H1 (cell line): ENCODE measurements at regions not wholly inside any gene's neighbourhood (a gene's known extent, or its start where the extent isn't known, plus 50 kb on each side); places are given as distances from the start of the nearest gene placed in this dataset.

Source experiments
- ASH2L ChIP-seq: fragments of 200-600, 300-600 bp; sonication (generic); IDR thresholded peaks from one replicate; pipeline ENCODE4 v1.7.1; 2017; ENCODE audit warnings: low read length
- CEBPB ChIP-seq: IDR thresholded peaks from 2 replicates; pipeline ENCODE4 v1.6.1; 2012; ENCODE audit warnings: low read depth, low read length
- EP300 ChIP-seq, 2 experiments: IDR thresholded peaks; 1 replicate in 1 of 2; 2 replicates in 1 of 2; pipeline ENCODE4 v1.6.1; 2011 to 2012; ENCODE audit warnings: low read depth in 2 of 2, low read length in 2 of 2, mild to moderate bottlenecking in 2 of 2, borderline replicate concordance in 1 of 2, inconsistent platforms in 1 of 2, moderate library complexity in 1 of 2
- EZH2 ChIP-seq: fragments of 200-600 bp; sonication (generic); IDR thresholded peaks from 2 replicates; pipeline ENCODE4 v1.7.1; 2012; ENCODE audit warnings: low read depth, mild to moderate bottlenecking, moderate library complexity, low read length, inconsistent platforms; ENCODE audit not compliant: severe bottlenecking
- HDAC6 ChIP-seq: IDR thresholded peaks from one replicate; pipeline ENCODE4 v1.7.1; 2012; ENCODE audit warnings: low read depth, mild to moderate bottlenecking, inconsistent platforms, low read length, moderate library complexity
- NRF1 ChIP-seq: IDR thresholded peaks from 2 replicates; pipeline ENCODE4 v1.6.1; 2011; ENCODE audit warnings: mild to moderate bottlenecking, low read depth, low read length, improper control_type of control experiment
- RAD21 ChIP-seq, 2 experiments: IDR thresholded peaks in 1 of 2; conservative IDR thresholded peaks in 1 of 2; 2 replicates each; pipeline ENCODE4 v1.6.1; 2011; ENCODE audit warnings: low read depth in 2 of 2, low read length in 2 of 2, improper control_type of control experiment in 1 of 2, inconsistent platforms in 1 of 2, mild to moderate bottlenecking in 1 of 2, moderate library complexity in 1 of 2
- SP1 ChIP-seq: IDR thresholded peaks from 2 replicates; pipeline ENCODE4 v1.6.1; 2011; ENCODE audit warnings: low read depth, low read length
- TAF1 ChIP-seq: IDR thresholded peaks from 2 replicates; pipeline ENCODE4 v1.6.1; 2011; ENCODE audit warnings: mild to moderate bottlenecking, low read depth, low read length
- YY1 ChIP-seq: IDR thresholded peaks from 2 replicates; pipeline ENCODE4 v1.6.1; 2011; ENCODE audit warnings: low read depth, mild to moderate bottlenecking, low read length
- TF ChIP-seq, protein P1 (sequence below), 3 experiments: IDR thresholded peaks; 1 replicate in 2 of 3; 2 replicates in 1 of 3; pipeline versions ENCODE4 v1.5.1 to v1.6.1; 2011; ENCODE audit warnings: low read length in 3 of 3, mild to moderate bottlenecking in 3 of 3, inconsistent platforms in 2 of 3, low read depth in 1 of 3, moderate library complexity in 1 of 3; ENCODE audit not compliant: insufficient read depth in 1 of 3; ENCODE audit errors: control extremely low read depth in 1 of 3
- TF ChIP-seq, protein P2 (sequence below): IDR thresholded peaks from 2 replicates; pipeline ENCODE4 v1.6.1; 2011; ENCODE audit warnings: low read depth, mild to moderate bottlenecking, low read length; ENCODE audit not compliant: insufficient read depth

DNA sequence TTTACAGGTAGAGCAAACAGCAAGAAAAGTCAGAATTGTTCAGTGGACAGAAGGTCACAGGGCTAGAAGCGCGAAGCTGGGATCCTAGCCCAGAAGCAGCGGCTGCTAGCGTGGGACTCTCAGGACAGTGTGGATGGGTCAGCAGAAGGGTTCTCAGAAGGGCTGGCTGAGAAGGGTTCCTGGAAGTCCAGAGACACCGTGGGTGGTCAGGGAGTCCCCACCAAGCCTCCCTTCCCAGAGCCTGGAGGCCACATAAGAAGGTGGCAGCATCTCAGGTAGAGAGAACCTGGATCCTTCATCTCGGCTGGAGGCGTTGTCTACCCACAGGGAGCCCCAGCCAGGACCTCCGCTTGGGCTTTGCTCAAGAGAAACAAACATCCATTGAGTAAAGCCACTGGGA is 696.3 kb downstream of the PTPRU start:
- TF ChIP-seq, protein P1, sequence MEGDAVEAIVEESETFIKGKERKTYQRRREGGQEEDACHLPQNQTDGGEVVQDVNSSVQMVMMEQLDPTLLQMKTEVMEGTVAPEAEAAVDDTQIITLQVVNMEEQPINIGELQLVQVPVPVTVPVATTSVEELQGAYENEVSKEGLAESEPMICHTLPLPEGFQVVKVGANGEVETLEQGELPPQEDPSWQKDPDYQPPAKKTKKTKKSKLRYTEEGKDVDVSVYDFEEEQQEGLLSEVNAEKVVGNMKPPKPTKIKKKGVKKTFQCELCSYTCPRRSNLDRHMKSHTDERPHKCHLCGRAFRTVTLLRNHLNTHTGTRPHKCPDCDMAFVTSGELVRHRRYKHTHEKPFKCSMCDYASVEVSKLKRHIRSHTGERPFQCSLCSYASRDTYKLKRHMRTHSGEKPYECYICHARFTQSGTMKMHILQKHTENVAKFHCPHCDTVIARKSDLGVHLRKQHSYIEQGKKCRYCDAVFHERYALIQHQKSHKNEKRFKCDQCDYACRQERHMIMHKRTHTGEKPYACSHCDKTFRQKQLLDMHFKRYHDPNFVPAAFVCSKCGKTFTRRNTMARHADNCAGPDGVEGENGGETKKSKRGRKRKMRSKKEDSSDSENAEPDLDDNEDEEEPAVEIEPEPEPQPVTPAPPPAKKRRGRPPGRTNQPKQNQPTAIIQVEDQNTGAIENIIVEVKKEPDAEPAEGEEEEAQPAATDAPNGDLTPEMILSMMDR (IDR thresholded peaks at IDR 0.05; ENCODE audit: control extremely low read depth in 1 of 3, insufficient read depth in 1 of 3, low read depth in 1 of 3, low read length in 3 of 3), result no peak
- TF ChIP-seq NRF1, result no peak
- no peak for TF ChIP-seq RAD21 (IDR thresholded peaks at IDR 0.05 in 1 of 2, conservative IDR thresholded peaks at IDR 0.05 in 1 of 2; ENCODE audit: low read depth in 2 of 2, low read length in 2 of 2)
- TF ChIP-seq CEBPB, result no peak
- TF ChIP-seq EP300 (IDR thresholded peaks at IDR 0.05; ENCODE audit: borderline replicate concordance in 1 of 2, low read depth in 2 of 2, low read length in 2 of 2), result no peak
- TF ChIP-seq, protein P2, sequence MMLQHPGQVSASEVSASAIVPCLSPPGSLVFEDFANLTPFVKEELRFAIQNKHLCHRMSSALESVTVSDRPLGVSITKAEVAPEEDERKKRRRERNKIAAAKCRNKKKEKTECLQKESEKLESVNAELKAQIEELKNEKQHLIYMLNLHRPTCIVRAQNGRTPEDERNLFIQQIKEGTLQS, result no peak
- no peak for TF ChIP-seq YY1
- TF ChIP-seq EZH2, result no peak
- TF ChIP-seq HDAC6, result no peak
- no peak for TF ChIP-seq ASH2L
- TF ChIP-seq TAF1, result no peak
- TF ChIP-seq SP1, result no peak
